ENCODE measurements at regions not wholly inside any gene's neighbourhood (a gene's known extent, or its start where the extent isn't known, plus 50 kb on each side); places are given as distances from the start of the nearest gene placed in this dataset.
A peak's percentile ranks its signal among the peaks of the same experiment; 100 is the strongest.

DNA sequence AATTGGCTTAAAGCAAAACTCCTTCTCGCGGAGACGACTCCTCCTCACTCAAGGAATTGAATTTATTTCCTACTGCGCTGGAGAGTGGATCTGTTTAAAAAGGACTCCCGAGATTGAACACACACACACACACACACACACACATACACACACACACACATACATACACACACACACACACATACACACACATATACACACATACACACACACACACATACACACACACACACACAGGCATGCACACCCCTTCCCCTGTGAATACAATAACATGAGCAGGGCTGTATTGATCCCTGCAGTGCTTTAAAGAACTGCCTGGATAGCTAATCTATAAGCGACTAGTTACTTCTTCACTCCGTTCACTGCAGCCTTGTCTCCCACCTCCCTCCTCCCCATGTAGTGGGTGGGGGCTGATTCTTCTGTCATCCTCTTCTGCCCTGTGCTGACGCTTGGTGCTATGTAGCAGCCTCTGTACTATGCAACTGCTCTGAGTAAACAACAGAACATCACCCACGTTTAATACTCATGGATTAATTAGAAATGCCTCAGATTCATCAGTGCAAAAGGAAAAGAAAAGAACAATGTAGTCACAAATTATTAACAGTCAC, 549.0 kb downstream of the CDH26 start:
- H3K9me3 Mint-ChIP-seq (ENCODE audit: unreplicated experiment) = no peaks in the 10 kb centered on the region
- H3K27ac Mint-ChIP-seq (ENCODE audit: unreplicated experiment) = no peak overlapping the region
- no peak for DNase-seq (ENCODE audit: extremely low spot score, unreplicated experiment)
- no peak overlapping the region for H3K4me3 Mint-ChIP-seq (ENCODE audit: unreplicated experiment)
- no peaks in the 10 kb centered on the region for H3K36me3 Mint-ChIP-seq (ENCODE audit: unreplicated experiment)
- no peaks in the 10 kb centered on the region for H3K27me3 Mint-ChIP-seq (ENCODE audit: unreplicated experiment)
- TF ChIP-seq, protein P1, sequence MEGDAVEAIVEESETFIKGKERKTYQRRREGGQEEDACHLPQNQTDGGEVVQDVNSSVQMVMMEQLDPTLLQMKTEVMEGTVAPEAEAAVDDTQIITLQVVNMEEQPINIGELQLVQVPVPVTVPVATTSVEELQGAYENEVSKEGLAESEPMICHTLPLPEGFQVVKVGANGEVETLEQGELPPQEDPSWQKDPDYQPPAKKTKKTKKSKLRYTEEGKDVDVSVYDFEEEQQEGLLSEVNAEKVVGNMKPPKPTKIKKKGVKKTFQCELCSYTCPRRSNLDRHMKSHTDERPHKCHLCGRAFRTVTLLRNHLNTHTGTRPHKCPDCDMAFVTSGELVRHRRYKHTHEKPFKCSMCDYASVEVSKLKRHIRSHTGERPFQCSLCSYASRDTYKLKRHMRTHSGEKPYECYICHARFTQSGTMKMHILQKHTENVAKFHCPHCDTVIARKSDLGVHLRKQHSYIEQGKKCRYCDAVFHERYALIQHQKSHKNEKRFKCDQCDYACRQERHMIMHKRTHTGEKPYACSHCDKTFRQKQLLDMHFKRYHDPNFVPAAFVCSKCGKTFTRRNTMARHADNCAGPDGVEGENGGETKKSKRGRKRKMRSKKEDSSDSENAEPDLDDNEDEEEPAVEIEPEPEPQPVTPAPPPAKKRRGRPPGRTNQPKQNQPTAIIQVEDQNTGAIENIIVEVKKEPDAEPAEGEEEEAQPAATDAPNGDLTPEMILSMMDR (IDR thresholded peaks at IDR 0.05) = no peak
- H3K4me1 Mint-ChIP-seq (ENCODE audit: unreplicated experiment) = peaks cover 3% of the 10 kb centered on the region

DNA sequence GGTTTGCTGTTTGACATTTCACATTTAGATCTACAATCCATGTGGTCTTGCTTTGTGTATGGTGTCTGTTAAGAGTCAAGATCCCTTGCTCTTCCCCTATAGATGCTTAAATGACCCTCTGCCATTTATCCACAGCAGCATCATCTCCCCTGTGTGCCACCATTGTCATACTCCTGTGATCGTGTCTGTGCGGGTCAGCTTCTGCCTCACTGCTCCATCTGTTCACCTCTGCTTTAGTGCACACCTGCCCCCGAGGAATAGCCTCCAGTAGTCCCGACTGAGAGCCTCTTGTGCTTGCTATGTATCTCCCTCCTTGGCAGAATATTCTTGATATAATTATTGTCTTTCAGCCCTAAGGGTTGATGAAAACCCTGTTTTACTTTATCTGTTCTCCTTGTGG, 551.2 kb downstream of the CDH26 start:
- H3K9me3 Mint-ChIP-seq (ENCODE audit: unreplicated experiment) = no peaks in the 10 kb centered on the region

DNA sequence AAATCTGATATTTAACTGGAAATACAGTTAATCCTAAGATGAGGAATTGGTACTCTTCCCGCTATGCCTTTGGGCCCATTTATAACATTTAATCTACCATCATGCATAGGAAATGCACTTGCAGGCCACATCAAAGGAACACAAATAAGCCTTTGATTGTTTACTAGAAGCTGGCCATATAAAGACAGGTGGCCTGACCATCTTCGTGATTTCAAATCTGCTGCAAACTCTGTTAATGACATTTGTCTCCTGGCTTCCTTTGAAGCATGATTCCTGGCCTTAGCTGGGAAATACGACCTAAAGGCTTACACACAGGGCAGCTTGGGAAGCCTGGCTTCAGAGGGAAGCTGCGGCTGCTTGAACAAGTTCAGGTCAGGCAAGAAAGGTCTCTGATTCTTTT, 552.1 kb downstream of the CDH26 start:
- H3K27ac Mint-ChIP-seq (ENCODE audit: unreplicated experiment) = no peak overlapping the region

More for the DNA sequence above, 551.2 kb downstream of the CDH26 start:
- TF ChIP-seq, protein P1 (IDR thresholded peaks at IDR 0.05) = no peak
- H3K27ac Mint-ChIP-seq (ENCODE audit: unreplicated experiment) = no peak overlapping the region
- no peaks in the 10 kb centered on the region for H3K36me3 Mint-ChIP-seq (ENCODE audit: unreplicated experiment)
- peaks cover 14% of the 10 kb centered on the region for H3K4me1 Mint-ChIP-seq (ENCODE audit: unreplicated experiment)
- no peak overlapping the region for H3K4me3 Mint-ChIP-seq (ENCODE audit: unreplicated experiment)
- no peaks in the 10 kb centered on the region for H3K27me3 Mint-ChIP-seq (ENCODE audit: unreplicated experiment)
- no peak for DNase-seq (ENCODE audit: extremely low spot score, unreplicated experiment)

DNA sequence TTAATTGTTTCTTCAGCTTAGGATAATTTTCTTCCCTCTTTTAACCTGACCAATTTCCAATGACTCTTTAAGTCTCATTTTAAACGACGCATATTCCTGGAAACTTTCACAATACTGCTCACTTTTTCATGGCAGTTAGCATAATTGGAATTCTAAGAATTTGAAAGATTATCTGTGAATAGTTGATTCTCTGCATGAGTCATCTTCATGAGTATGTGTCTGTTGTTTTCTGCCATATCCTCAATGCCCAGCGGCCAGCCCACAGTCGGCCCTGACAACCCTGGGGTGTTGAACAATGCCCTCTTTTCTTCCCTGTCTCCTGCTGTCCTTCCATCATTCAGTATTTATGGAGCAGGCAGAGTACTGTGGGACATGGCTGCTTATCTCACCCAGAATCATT, 554.2 kb downstream of the CDH26 start:
- no peak for DNase-seq (ENCODE audit: extremely low spot score, unreplicated experiment)
- H3K36me3 Mint-ChIP-seq (ENCODE audit: unreplicated experiment) = no peaks in the 10 kb centered on the region
- peaks cover under 1% of the 10 kb centered on the region for H3K27me3 Mint-ChIP-seq (ENCODE audit: unreplicated experiment)
- H3K4me3 Mint-ChIP-seq (ENCODE audit: unreplicated experiment) = peak overlapping the region; percentile 4
- H3K27ac Mint-ChIP-seq (ENCODE audit: unreplicated experiment) = peak overlapping the region; percentile 20
- H3K4me1 Mint-ChIP-seq (ENCODE audit: unreplicated experiment) = peaks cover 14% of the 10 kb centered on the region
- no peaks in the 10 kb centered on the region for H3K9me3 Mint-ChIP-seq (ENCODE audit: unreplicated experiment)
- TF ChIP-seq, protein P1 (IDR thresholded peaks at IDR 0.05) = no peak

More for the DNA sequence above, 552.1 kb downstream of the CDH26 start:
- TF ChIP-seq, protein P1 (IDR thresholded peaks at IDR 0.05) = no peak
- H3K4me3 Mint-ChIP-seq (ENCODE audit: unreplicated experiment) = no peak overlapping the region
- no peaks in the 10 kb centered on the region for H3K9me3 Mint-ChIP-seq (ENCODE audit: unreplicated experiment)
- no peaks in the 10 kb centered on the region for H3K36me3 Mint-ChIP-seq (ENCODE audit: unreplicated experiment)
- no peaks in the 10 kb centered on the region for H3K27me3 Mint-ChIP-seq (ENCODE audit: unreplicated experiment)
- DNase-seq (ENCODE audit: extremely low spot score, unreplicated experiment) = no peak
- peaks cover 14% of the 10 kb centered on the region for H3K4me1 Mint-ChIP-seq (ENCODE audit: unreplicated experiment)

DNA sequence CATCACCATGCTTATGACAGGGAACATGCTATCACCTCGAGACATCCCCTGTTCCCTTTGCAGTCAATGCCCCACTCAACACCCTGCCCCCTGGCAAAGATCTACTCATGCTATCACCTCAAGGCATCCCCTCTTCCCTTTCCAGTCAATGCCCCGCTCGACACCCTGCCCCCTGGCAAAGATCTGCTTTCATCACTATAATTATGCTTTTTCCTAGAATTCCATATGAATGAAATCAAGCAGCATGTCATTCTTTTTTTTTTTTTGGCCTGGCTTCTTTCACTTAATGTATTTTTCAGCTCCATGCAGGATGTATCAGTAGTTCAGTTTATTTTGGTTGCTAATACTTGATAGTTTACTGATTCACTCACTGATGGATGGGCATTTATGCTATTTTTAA, 554.9 kb downstream of the CDH26 start:
- Mint-ChIP-seq H3K9me3 (ENCODE audit: unreplicated experiment) (no peaks in the 10 kb centered on the region), H3K27ac (ENCODE audit: unreplicated experiment) (no peak overlapping the region), H3K27me3 (ENCODE audit: unreplicated experiment) (peaks cover 4% of the 10 kb centered on the region), H3K4me3 (ENCODE audit: unreplicated experiment) (no peak overlapping the region), H3K36me3 (ENCODE audit: unreplicated experiment) (no peaks in the 10 kb centered on the region), H3K4me1 (ENCODE audit: unreplicated experiment) (peaks cover 14% of the 10 kb centered on the region)
- no peak for DNase-seq (ENCODE audit: extremely low spot score, unreplicated experiment)
- TF ChIP-seq, protein P1 (IDR thresholded peaks at IDR 0.05) = no peak
